ENCODE measurements at regions not wholly inside any gene's neighbourhood (a gene's known extent, or its start where the extent isn't known, plus 50 kb on each side); places are given as distances from the start of the nearest gene placed in this dataset.

DNA sequence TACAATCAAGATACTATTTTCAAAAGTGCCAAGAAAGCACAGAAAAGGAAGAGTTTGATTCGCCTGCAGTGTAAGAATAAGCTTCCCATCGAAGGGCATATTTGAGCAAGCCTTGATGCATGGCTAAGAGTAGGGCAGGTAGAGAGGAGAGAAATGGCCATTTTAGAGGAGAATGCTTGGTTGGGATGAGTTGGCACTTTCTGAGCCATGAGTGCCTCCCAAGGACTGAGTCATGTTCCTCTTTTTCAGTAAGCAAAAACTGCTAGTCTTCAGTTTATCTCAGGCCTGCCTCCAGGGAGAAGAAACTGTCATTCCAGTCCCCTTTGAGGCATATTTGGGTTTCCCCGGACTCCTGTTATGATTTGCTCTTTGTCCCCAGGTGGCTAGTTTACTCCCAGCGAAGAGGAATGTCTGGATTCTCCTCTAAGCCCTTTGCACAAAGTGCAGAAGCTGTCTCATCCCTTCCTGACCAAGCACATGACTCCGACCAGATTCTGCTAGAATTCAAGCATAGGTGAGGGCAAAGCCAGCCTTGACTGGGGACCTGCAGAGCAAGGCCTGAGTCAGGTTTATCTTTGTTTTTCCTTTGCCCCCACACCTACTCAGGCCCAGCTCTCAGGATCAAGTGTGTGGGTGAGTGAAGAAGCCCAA is 115.2 kb downstream of the TTC32 start:
- Histone ChIP-seq H3K9me3 (ENCODE audit: control insufficient read depth in 5 of 5, low read length in 5 of 5) (no peaks in the 10 kb centered on the region), H3K4me3 (ENCODE audit: low read depth in 1 of 5, low read length in 5 of 5) (no peak overlapping the region), H3K9ac (ENCODE audit: low read length in 5 of 5) (no peak overlapping the region), H3K27ac (ENCODE audit: low read depth, low read length) (no peak overlapping the region), H3K27me3 (ENCODE audit: control insufficient read depth in 5 of 5, insufficient read depth in 4 of 5, low read length in 5 of 5) (no peaks in the 10 kb centered on the region), H3K4me1 (ENCODE audit: control insufficient read depth in 5 of 5, insufficient read depth in 5 of 5, low read length in 5 of 5) (peaks cover 2 to 21% (median 18%) of the 10 kb centered on the region in 5 donors), H3K36me3 (ENCODE audit: control insufficient read depth in 5 of 5, insufficient read depth in 5 of 5, low read length in 5 of 5) (no peaks in the 10 kb centered on the region)

- Histone ChIP-seq H3K27ac (ENCODE audit: low read depth, low read length) (no peak overlapping the region), H3K36me3 (ENCODE audit: control insufficient read depth in 5 of 5, insufficient read depth in 5 of 5, low read length in 5 of 5) (no peaks in the 10 kb centered on the region), H3K27me3 (ENCODE audit: control insufficient read depth in 5 of 5, insufficient read depth in 4 of 5, low read length in 5 of 5) (no peaks in the 10 kb centered on the region), H3K9me3 (ENCODE audit: control insufficient read depth in 5 of 5, low read length in 5 of 5) (no peaks in the 10 kb centered on the region), H3K4me3 (ENCODE audit: low read depth in 1 of 5, low read length in 5 of 5) (peak overlapping the region in 1 of 5 donors; percentile 14), H3K9ac (ENCODE audit: low read length in 5 of 5) (no peak overlapping the region), H3K4me1 (ENCODE audit: control insufficient read depth in 5 of 5, insufficient read depth in 5 of 5, low read length in 5 of 5) (peaks cover 2 to 21% (median 18%) of the 10 kb centered on the region in 5 donors)
Observed at GRCh38 chr2:19785867-19786266, 115.9 kb downstream of the TTC32 start.

GRCh38 chr2:19785447-19785846 is 116.3 kb downstream of the TTC32 start:
- H3K9ac ChIP-seq (ENCODE audit: low read length in 5 of 5), result no peak overlapping the region
- H3K4me3 ChIP-seq (ENCODE audit: low read depth in 1 of 5, low read length in 5 of 5), result no peak overlapping the region
- H3K4me1 ChIP-seq (ENCODE audit: control insufficient read depth in 5 of 5, insufficient read depth in 5 of 5, low read length in 5 of 5), result peaks cover 2 to 21% (median 18%) of the 10 kb centered on the region in 5 donors
- H3K36me3 ChIP-seq (ENCODE audit: control insufficient read depth in 5 of 5, insufficient read depth in 5 of 5, low read length in 5 of 5), result no peaks in the 10 kb centered on the region
- H3K27ac ChIP-seq (ENCODE audit: low read depth, low read length), result no peak overlapping the region
- no peaks in the 10 kb centered on the region for H3K27me3 ChIP-seq (ENCODE audit: control insufficient read depth in 5 of 5, insufficient read depth in 4 of 5, low read length in 5 of 5)
- no peaks in the 10 kb centered on the region for H3K9me3 ChIP-seq (ENCODE audit: control insufficient read depth in 5 of 5, low read length in 5 of 5)

DNA sequence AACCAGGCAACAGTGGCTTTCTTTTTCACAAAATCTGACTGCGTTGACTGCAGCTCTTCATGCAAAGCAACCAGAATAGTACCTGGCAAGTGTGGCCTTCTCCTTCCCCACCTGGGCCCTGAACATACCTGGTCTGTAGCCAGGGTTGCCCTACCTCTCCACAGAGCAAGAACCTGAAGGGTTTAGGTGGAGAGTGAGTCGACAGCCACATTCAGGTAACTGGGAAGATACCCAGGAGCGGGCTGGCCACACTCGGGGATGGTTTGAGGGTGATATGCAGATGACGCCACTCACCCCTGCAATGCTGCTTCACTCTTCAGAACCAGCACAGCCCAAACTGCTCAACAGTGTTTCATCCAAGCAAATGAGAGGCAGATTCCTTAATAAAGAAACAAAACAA is 117.3 kb downstream of the TTC32 start:
- Histone ChIP-seq H3K4me3 (ENCODE audit: low read depth in 1 of 5, low read length in 5 of 5) (no peak overlapping the region), H3K27me3 (ENCODE audit: control insufficient read depth in 5 of 5, insufficient read depth in 4 of 5, low read length in 5 of 5) (no peaks in the 10 kb centered on the region), H3K4me1 (ENCODE audit: control insufficient read depth in 5 of 5, insufficient read depth in 5 of 5, low read length in 5 of 5) (peaks cover 2 to 21% (median 18%) of the 10 kb centered on the region in 5 donors), H3K36me3 (ENCODE audit: control insufficient read depth in 5 of 5, insufficient read depth in 5 of 5, low read length in 5 of 5) (no peaks in the 10 kb centered on the region), H3K27ac (ENCODE audit: low read depth, low read length) (no peak overlapping the region), H3K9ac (ENCODE audit: low read length in 5 of 5) (no peak overlapping the region), H3K9me3 (ENCODE audit: control insufficient read depth in 5 of 5, low read length in 5 of 5) (no peaks in the 10 kb centered on the region)

DNA sequence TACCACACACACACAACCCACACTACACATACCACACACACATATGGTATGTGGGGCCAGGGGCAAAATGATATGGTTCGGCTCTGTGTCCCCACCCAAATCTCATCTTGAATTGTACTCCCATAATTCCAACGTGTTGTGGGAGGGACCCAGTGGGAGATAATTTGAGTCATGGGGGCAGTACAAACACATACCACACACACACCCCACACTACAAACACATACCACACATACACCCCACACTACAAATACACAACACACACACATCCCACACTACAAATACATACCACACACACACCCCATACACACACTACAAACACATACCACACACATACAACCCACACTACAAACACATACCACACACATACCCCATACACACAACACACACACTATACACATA is 117.8 kb downstream of the TTC32 start:
- H3K4me1 ChIP-seq (ENCODE audit: control insufficient read depth in 5 of 5, insufficient read depth in 5 of 5, low read length in 5 of 5), result peaks cover 2 to 21% (median 18%) of the 10 kb centered on the region in 5 donors

DNA sequence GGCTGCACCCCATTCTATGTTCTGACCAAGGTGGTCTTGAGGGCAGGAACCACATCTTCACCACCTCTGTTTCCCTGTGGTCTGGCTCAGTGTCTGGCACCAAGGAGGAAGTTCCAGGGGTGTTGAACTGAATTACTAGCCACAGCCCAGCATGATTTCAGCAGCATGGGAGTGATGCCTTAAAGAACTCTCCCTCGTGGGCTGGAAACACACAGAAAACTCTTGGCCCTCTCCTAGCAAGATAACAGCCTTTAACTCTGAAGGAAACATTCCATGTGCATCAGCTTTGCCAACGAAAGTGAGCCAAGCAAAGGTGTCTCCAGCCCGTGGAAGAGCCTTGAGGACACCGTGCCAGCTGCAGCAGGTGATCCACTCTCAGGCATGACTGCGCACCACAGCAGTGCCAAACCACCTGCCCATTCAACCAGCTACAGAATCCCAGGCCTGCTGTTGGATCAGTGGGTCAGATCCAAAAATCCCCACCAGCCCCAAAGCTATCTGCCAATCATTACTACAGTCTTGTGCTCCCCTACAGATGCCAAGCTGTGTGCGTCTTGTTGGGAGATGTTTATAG is 124.8 kb downstream of the TTC32 start:
- H3K9me3 ChIP-seq (ENCODE audit: control insufficient read depth in 5 of 5, low read length in 5 of 5), result no peaks in the 10 kb centered on the region
- H3K4me3 ChIP-seq (ENCODE audit: low read depth in 1 of 5, low read length in 5 of 5), result no peak overlapping the region
- no peaks in the 10 kb centered on the region for H3K36me3 ChIP-seq (ENCODE audit: control insufficient read depth in 5 of 5, insufficient read depth in 5 of 5, low read length in 5 of 5)
- H3K27ac ChIP-seq (ENCODE audit: low read depth, low read length), result no peak overlapping the region
- no peak overlapping the region for H3K9ac ChIP-seq (ENCODE audit: low read length in 5 of 5)
- H3K27me3 ChIP-seq (ENCODE audit: control insufficient read depth in 5 of 5, insufficient read depth in 4 of 5, low read length in 5 of 5), result no peaks in the 10 kb centered on the region
- no peaks in the 10 kb centered on the region for H3K4me1 ChIP-seq (ENCODE audit: control insufficient read depth in 5 of 5, insufficient read depth in 5 of 5, low read length in 5 of 5)

More for the DNA sequence above, 117.8 kb downstream of the TTC32 start:
- Histone ChIP-seq H3K9ac (ENCODE audit: low read length in 5 of 5) (no peak overlapping the region), H3K36me3 (ENCODE audit: control insufficient read depth in 5 of 5, insufficient read depth in 5 of 5, low read length in 5 of 5) (no peaks in the 10 kb centered on the region), H3K27ac (ENCODE audit: low read depth, low read length) (no peak overlapping the region), H3K4me3 (ENCODE audit: low read depth in 1 of 5, low read length in 5 of 5) (no peak overlapping the region), H3K9me3 (ENCODE audit: control insufficient read depth in 5 of 5, low read length in 5 of 5) (no peaks in the 10 kb centered on the region), H3K27me3 (ENCODE audit: control insufficient read depth in 5 of 5, insufficient read depth in 4 of 5, low read length in 5 of 5) (no peaks in the 10 kb centered on the region)

GRCh38 chr2:19775838-19776237 is 125.9 kb downstream of the TTC32 start:
- Histone ChIP-seq H3K9me3 (ENCODE audit: control insufficient read depth in 5 of 5, low read length in 5 of 5) (no peaks in the 10 kb centered on the region), H3K9ac (ENCODE audit: low read length in 5 of 5) (no peak overlapping the region), H3K4me3 (ENCODE audit: low read depth in 1 of 5, low read length in 5 of 5) (no peak overlapping the region), H3K4me1 (ENCODE audit: control insufficient read depth in 5 of 5, insufficient read depth in 5 of 5, low read length in 5 of 5) (no peaks in the 10 kb centered on the region), H3K36me3 (ENCODE audit: control insufficient read depth in 5 of 5, insufficient read depth in 5 of 5, low read length in 5 of 5) (no peaks in the 10 kb centered on the region), H3K27ac (ENCODE audit: low read depth, low read length) (no peak overlapping the region), H3K27me3 (ENCODE audit: control insufficient read depth in 5 of 5, insufficient read depth in 4 of 5, low read length in 5 of 5) (no peaks in the 10 kb centered on the region)

DNA sequence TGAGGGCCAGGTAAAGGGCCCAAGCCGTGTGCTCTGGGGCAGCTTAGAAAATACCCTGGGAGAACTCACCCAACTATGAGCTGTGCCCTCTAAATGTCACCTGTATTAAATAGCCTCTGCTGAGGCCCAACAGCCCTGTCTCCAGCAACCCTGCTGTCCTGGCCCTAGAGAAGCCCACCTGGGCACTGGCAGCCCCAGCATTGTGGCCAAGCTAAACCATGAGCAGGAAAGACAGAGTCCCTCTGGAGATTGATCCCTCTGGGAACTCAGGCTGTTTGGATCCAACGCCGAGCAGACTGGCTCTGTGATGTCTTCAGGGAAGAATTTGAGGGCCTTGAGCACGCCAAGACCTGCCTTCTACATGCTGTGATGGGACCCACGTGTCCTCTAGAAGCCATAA is 126.5 kb downstream of the TTC32 start:
- Histone ChIP-seq H3K4me3 (ENCODE audit: low read depth in 1 of 5, low read length in 5 of 5) (no peak overlapping the region), H3K27ac (ENCODE audit: low read depth, low read length) (no peak overlapping the region), H3K27me3 (ENCODE audit: control insufficient read depth in 5 of 5, insufficient read depth in 4 of 5, low read length in 5 of 5) (no peaks in the 10 kb centered on the region), H3K4me1 (ENCODE audit: control insufficient read depth in 5 of 5, insufficient read depth in 5 of 5, low read length in 5 of 5) (no peaks in the 10 kb centered on the region), H3K36me3 (ENCODE audit: control insufficient read depth in 5 of 5, insufficient read depth in 5 of 5, low read length in 5 of 5) (no peaks in the 10 kb centered on the region), H3K9me3 (ENCODE audit: control insufficient read depth in 5 of 5, low read length in 5 of 5) (no peaks in the 10 kb centered on the region), H3K9ac (ENCODE audit: low read length in 5 of 5) (no peak overlapping the region)

DNA sequence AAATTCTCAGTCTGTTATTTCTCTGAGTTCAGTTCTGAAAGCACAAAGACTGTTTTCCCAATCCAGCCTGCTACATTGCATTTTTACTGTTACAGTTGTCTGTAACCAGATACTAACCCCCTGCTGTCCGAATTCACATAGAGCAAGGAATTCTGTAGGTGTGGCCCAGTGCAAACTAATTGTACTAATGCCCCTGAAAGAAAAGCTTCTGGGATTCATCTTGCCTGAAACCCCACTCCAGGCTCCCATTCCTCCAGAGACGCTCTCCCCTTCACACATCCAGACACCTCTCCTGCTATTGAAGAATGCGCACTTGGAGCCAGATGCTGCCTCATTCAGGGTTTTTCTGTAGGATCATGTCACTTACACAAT is 127.0 kb downstream of the TTC32 start:
- Histone ChIP-seq H3K27me3 (ENCODE audit: control insufficient read depth in 5 of 5, insufficient read depth in 4 of 5, low read length in 5 of 5) (no peaks in the 10 kb centered on the region), H3K4me3 (ENCODE audit: low read depth in 1 of 5, low read length in 5 of 5) (no peak overlapping the region), H3K9me3 (ENCODE audit: control insufficient read depth in 5 of 5, low read length in 5 of 5) (no peaks in the 10 kb centered on the region), H3K27ac (ENCODE audit: low read depth, low read length) (no peak overlapping the region), H3K4me1 (ENCODE audit: control insufficient read depth in 5 of 5, insufficient read depth in 5 of 5, low read length in 5 of 5) (no peaks in the 10 kb centered on the region), H3K36me3 (ENCODE audit: control insufficient read depth in 5 of 5, insufficient read depth in 5 of 5, low read length in 5 of 5) (no peaks in the 10 kb centered on the region), H3K9ac (ENCODE audit: low read length in 5 of 5) (no peak overlapping the region)

DNA sequence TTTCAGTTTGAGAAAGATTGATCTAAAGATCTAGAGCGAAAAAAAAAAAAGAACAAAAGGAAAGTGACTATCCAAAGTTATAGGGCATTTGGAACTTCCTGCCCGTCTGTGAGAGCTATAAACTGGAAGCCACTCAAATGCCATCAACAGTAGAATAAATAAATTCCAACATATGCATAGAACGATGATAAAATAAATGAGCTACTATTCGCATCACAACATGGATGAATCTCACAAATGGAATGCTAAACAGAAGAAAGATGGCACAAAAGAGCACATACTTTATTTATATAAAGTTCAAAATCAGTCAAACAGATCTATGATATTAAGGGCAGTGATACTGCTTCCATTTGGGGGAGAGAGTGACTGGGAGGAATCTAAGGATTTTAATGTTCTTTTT is 128.8 kb downstream of the TTC32 start:
- Histone ChIP-seq H3K4me1 (ENCODE audit: control insufficient read depth in 5 of 5, insufficient read depth in 5 of 5, low read length in 5 of 5) (no peaks in the 10 kb centered on the region), H3K27ac (ENCODE audit: low read depth, low read length) (no peak overlapping the region), H3K9me3 (ENCODE audit: control insufficient read depth in 5 of 5, low read length in 5 of 5) (no peaks in the 10 kb centered on the region), H3K27me3 (ENCODE audit: control insufficient read depth in 5 of 5, insufficient read depth in 4 of 5, low read length in 5 of 5) (no peaks in the 10 kb centered on the region), H3K4me3 (ENCODE audit: low read depth in 1 of 5, low read length in 5 of 5) (no peak overlapping the region), H3K36me3 (ENCODE audit: control insufficient read depth in 5 of 5, insufficient read depth in 5 of 5, low read length in 5 of 5) (no peaks in the 10 kb centered on the region), H3K9ac (ENCODE audit: low read length in 5 of 5) (no peak overlapping the region)
